NCI-H187 treated with DMSO at 0.1 percent for 48 hours (cell line): ENCODE measurements at regions not wholly inside any gene's neighbourhood (a gene's known extent, or its start where the extent isn't known, plus 50 kb on each side); places are given as distances from the start of the nearest gene placed in this dataset.

Experiments used
- DNase-seq: peaks from one replicate; lab custom pipeline; 2025; lab: John Stamatoyannopoulos, UW

- DNase-seq: no peak
Observed at GRCh38 chr5:74187757-74188156, 452.8 kb downstream of the ENC1 start.

- DNase-seq: no peak
Observed at GRCh38 chr5:74186356-74187315, 453.9 kb downstream of the ENC1 start.

- no peak for DNase-seq
Observed at GRCh38 chr5:74185599-74185998, 454.9 kb downstream of the ENC1 start.

- no peak for DNase-seq
Observed at GRCh38 chr5:74184649-74185048, 455.9 kb downstream of the ENC1 start.

- DNase-seq: no peak
Observed at GRCh38 chr5:74183041-74183440, 457.5 kb downstream of the ENC1 start.

- DNase-seq: no peak
Observed at GRCh38 chr5:74182603-74183002, 457.9 kb downstream of the ENC1 start.

- DNase-seq: no peak
Observed at GRCh38 chr5:74179701-74180100, 460.8 kb downstream of the ENC1 start.

- DNase-seq: no peak
Observed at GRCh38 chr5:74179179-74179578, 461.3 kb downstream of the ENC1 start.

GRCh38 chr5:74177961-74178360 is 462.6 kb downstream of the ENC1 start:
- no peak for DNase-seq

GRCh38 chr5:74174366-74174765 is 466.2 kb downstream of the ENC1 start:
- no peak for DNase-seq

- no peak for DNase-seq
Observed at GRCh38 chr5:74173665-74174064, 466.9 kb downstream of the ENC1 start.

- DNase-seq: peak; percentile 6
Observed at GRCh38 chr5:74173241-74173640, 467.3 kb downstream of the ENC1 start.

GRCh38 chr5:74169701-74170100 is 470.8 kb downstream of the ENC1 start:
- DNase-seq: no peak

GRCh38 chr5:74167930-74168315 is 472.6 kb downstream of the ENC1 start:
- DNase-seq: no peak

- DNase-seq: no peak
Observed at GRCh38 chr5:74167206-74167929, 473.2 kb downstream of the ENC1 start.

- no peak for DNase-seq
Observed at GRCh38 chr5:74166064-74166463, 474.5 kb downstream of the ENC1 start.

GRCh38 chr5:74164725-74165235 is 475.7 kb downstream of the ENC1 start:
- DNase-seq: no peak

GRCh38 chr5:74162524-74162923 is 478.0 kb downstream of the ENC1 start:
- no peak for DNase-seq

GRCh38 chr5:74161170-74161569 is 479.4 kb downstream of the ENC1 start:
- DNase-seq: no peak

GRCh38 chr5:74156728-74157383 is 483.7 kb downstream of the ENC1 start:
- DNase-seq: no peak

- no peak for DNase-seq
Observed at GRCh38 chr5:74155501-74155900, 485.0 kb downstream of the ENC1 start.

- DNase-seq: no peak
Observed at GRCh38 chr5:74154526-74154925, 486.0 kb downstream of the ENC1 start.
